Ascending aorta (tissue), 2 donors: ENCODE measurements at regions not wholly inside any gene's neighbourhood (a gene's known extent, or its start where the extent isn't known, plus 50 kb on each side); places are given as distances from the start of the nearest gene placed in this dataset.

ENCODE experiments used
- DNase-seq, 2 donors: peaks; one replicate each; pipeline ENCODE4 v3.0.0-alpha.2; 2019; ENCODE audit warnings: low spot score in 2 of 2
- H3K27ac ChIP-seq, 2 donors: fragments of 200-600 bp; sonication (generic); one replicate each; pipeline ENCODE4 v1.5.1; 2016 to 2017; ENCODE audit warnings: mild to moderate bottlenecking in 1 of 2
- H3K27me3 ChIP-seq: fragments of 200-600 bp; sonication (generic); one replicate; pipeline ENCODE4 v1.5.1; 2017
- H3K36me3 ChIP-seq, 2 donors: fragments of 200-600 bp; sonication (generic); one replicate each; pipeline ENCODE4 v1.5.1; 2016
- H3K4me1 ChIP-seq, 2 donors: fragments of 200-600 bp; sonication (generic); one replicate each; pipeline ENCODE4 v1.5.1; 2016 to 2017; ENCODE audit warnings: mild to moderate bottlenecking in 1 of 2
- H3K4me3 ChIP-seq, 2 donors: fragments of 200-600 bp; sonication (generic); one replicate each; pipeline ENCODE4 v1.5.1; 2016 to 2017; ENCODE audit warnings: mild to moderate bottlenecking in 1 of 2
- H3K9me3 ChIP-seq, 2 donors: fragments of 200-600 bp; sonication (generic); one replicate each; pipeline ENCODE4 v1.5.1; 2016
- intact Hi-C: fragments of 100-400 bp; cut with DNase I; formaldehyde crosslinking; loops from one replicate; pipeline ENCODE4 v1.15.1; 2023
- TF ChIP-seq, protein P1 (sequence below), 3 experiments: fragments of 200-600 bp in 2 of 3; fragments of 450-650 bp in 1 of 3; sonication (generic) in 2 of 3; IDR thresholded peaks; one replicate each; pipeline ENCODE4 v1.5.1; 2016 to 2019; ENCODE audit warnings: antibody characterized with exemption in 3 of 3, mild to moderate bottlenecking in 1 of 3, moderate library complexity in 1 of 3

DNA sequence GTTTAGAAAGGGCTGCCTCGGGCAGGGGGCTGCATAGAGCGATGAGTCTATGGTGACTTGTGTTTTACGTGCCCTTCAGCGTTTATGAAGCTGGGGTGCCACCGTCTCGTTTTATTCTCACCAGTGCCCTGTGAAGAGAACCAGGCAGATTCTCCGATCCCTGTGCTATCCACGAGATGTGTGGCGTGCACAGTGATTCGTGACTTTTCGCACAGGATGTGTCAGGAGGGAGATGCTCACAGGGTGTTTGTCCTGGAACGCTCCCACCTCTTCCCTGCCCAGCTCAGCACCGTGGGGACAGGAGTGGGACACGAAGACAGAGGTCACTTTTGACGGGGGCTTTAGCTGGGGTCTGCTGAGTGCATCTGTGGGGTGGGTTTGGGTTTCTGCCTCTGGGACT lies 54.9 kb upstream of the AJAP1 start:
- Histone ChIP-seq H3K9me3 (no peaks in the 10 kb centered on the region), H3K4me1 (no peaks in the 10 kb centered on the region), H3K27ac (no peak overlapping the region), H3K27me3 (no peaks in the 10 kb centered on the region), H3K36me3 (no peaks in the 10 kb centered on the region), H3K4me3 (no peak overlapping the region)
- TF ChIP-seq, protein P1, sequence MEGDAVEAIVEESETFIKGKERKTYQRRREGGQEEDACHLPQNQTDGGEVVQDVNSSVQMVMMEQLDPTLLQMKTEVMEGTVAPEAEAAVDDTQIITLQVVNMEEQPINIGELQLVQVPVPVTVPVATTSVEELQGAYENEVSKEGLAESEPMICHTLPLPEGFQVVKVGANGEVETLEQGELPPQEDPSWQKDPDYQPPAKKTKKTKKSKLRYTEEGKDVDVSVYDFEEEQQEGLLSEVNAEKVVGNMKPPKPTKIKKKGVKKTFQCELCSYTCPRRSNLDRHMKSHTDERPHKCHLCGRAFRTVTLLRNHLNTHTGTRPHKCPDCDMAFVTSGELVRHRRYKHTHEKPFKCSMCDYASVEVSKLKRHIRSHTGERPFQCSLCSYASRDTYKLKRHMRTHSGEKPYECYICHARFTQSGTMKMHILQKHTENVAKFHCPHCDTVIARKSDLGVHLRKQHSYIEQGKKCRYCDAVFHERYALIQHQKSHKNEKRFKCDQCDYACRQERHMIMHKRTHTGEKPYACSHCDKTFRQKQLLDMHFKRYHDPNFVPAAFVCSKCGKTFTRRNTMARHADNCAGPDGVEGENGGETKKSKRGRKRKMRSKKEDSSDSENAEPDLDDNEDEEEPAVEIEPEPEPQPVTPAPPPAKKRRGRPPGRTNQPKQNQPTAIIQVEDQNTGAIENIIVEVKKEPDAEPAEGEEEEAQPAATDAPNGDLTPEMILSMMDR (IDR thresholded peaks at IDR 0.05): no peak
- no peak for DNase-seq
- intact Hi-C loops: no loop called here

DNA sequence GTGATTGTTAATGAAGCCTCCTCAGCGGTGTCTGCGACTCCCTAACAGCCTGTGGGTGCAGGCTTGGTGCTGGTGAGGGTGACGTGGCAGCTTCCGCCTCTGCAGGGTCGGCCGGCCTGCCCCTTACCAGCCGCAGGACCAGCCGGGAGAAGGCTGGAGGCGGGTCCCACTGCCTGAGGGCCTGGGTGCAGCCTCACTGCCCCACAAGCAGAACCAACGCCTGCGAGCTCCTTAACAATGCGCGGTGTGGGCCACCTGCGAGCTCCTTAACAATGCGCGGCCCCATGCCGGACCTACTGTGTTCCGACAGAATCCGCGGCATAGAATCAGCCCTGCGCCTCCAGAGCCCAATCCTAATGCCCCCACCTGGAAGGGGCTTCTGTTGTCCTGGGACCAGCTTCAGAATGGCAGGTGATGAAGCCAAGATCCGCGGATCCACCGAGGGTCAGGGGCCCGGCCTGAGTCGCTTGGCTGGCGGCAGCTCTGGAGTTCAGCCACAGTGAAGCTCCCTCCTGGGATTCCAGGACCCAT lies 54.4 kb upstream of the AJAP1 start:
- Histone ChIP-seq H3K27ac (no peak overlapping the region), H3K27me3 (no peaks in the 10 kb centered on the region), H3K4me3 (no peak overlapping the region), H3K9me3 (no peaks in the 10 kb centered on the region), H3K4me1 (no peaks in the 10 kb centered on the region), H3K36me3 (no peaks in the 10 kb centered on the region)
- intact Hi-C loops: no loop called here
- DNase-seq: no peak
- TF ChIP-seq, protein P1 (IDR thresholded peaks at IDR 0.05): no peak

DNA sequence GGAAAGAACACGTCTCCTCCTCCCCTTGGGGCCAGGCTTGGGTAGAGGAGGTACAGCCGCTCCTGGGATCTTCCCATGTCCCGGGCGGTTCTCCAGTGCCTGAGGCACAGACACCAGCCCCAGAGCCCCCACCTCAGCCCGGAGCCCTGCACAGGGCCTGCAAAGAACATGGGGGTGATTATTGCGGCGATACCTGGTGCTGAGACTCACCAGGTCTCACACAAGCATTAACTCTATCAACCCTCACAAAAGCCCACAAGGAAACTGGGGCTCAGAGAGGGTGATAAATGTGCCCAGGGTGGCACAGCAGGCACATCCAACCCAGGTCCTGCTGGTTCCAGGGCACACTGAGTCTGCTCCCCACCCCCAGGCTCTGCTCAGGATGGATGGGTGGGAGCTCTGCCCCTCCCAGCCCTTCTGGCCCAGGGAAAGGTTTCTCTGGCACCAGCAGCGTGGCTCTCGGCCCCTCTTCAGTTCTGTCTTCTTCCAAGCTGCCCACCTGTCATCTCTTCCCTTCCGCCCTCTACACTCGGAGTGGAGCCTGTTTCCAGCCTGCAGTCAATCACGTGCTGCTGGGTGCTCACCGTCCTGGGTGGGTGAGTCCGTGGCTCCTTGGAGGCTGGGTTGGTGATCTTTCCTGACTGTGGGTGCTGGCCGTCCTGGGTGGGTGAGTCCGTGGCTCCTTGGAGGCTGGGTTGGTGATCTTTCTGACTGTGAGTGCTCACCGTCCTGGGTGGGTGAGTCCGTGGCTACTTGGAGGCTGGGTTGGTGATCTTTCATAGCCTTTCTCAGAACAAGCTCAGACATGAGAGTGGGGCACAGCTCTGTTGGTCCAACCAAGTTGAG lies 53.6 kb upstream of the AJAP1 start:
- DNase-seq: no peak

DNA sequence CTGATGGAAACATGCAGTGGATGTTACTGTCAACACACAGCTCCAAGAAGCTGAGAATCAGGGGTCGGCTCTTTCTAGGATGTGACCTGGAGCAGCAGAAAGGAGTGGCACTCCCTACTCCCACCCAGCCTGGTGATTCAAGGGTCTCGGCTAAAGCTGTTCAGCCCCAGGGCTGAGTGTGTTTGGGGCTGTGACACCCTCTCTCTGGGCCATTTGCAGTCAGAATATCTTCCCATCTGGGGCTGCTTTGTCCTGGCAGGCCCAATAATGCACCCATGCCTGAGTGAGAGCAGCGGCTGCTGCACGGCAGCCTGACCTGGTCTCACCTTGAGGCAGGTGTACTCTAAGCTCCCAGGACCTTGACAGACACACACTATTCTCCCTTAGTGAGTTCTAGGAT lies 52.5 kb upstream of the AJAP1 start:
- no peaks in the 10 kb centered on the region for H3K4me1 ChIP-seq
- H3K4me3 ChIP-seq: no peak overlapping the region
- H3K9me3 ChIP-seq: no peaks in the 10 kb centered on the region
- no peaks in the 10 kb centered on the region for H3K27me3 ChIP-seq
- TF ChIP-seq, protein P1 (IDR thresholded peaks at IDR 0.05): no peak
- no peak for DNase-seq
- no peak overlapping the region for H3K27ac ChIP-seq
- intact Hi-C loops: no loop called here
- no peaks in the 10 kb centered on the region for H3K36me3 ChIP-seq

More for the DNA sequence above, 53.6 kb upstream of the AJAP1 start:
- no peaks in the 10 kb centered on the region for H3K4me1 ChIP-seq
- TF ChIP-seq, protein P1 (IDR thresholded peaks at IDR 0.05): no peak
- H3K4me3 ChIP-seq: no peak overlapping the region
- H3K9me3 ChIP-seq: no peaks in the 10 kb centered on the region
- no peaks in the 10 kb centered on the region for H3K27me3 ChIP-seq
- no peak overlapping the region for H3K27ac ChIP-seq
- no peaks in the 10 kb centered on the region for H3K36me3 ChIP-seq
- intact Hi-C loops: no loop called here

DNA sequence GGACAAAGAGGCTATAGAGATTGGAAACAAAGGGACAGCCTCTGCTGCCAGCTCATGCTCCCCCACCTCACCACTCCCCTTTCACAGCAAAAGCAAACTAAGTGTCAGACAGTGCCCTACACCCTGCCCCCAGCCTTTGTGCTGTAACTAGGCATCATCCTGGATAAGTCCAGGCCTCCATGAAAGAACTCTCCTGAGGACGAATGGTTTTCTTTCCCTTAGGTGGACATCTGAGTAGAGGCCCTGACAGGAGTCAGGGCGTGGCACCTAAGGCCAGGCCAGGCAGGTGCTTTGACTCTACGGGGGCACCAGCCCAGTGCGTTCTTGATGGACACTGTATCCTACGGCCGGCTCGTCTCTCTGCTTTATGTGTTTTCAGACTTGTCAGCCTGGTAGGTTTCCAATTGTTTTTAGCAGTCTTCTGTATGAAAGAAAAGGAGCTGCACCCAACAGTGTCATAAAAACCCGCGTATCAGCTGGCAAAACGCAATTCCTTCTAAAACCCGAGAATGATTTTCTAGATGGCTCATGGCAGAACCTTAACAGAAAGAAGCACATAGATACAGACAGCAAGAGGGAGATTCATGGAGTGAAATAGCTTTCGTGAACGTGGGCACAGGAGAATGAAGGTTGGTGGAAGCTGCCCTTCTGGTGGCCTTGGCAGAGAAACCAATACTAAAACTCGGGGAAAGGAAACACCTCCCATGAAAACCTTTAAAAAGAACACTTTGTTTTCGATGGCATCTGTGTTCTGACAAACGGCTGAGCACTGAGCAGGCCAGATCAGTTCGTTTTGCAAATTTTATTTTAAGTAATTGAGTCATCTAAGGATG lies 51.7 kb upstream of the AJAP1 start:
- intact Hi-C loops: no loop called here
- H3K4me3 ChIP-seq: no peak overlapping the region
- DNase-seq: no peak
- H3K4me1 ChIP-seq: no peaks in the 10 kb centered on the region
- H3K27me3 ChIP-seq: no peaks in the 10 kb centered on the region
- no peak overlapping the region for H3K27ac ChIP-seq
- TF ChIP-seq, protein P1 (IDR thresholded peaks at IDR 0.05): no peak
- H3K36me3 ChIP-seq: no peaks in the 10 kb centered on the region
- H3K9me3 ChIP-seq: no peaks in the 10 kb centered on the region
